Stomach (tissue), 4 donors: ENCODE measurements at regions not wholly inside any gene's neighbourhood (a gene's known extent, or its start where the extent isn't known, plus 50 kb on each side); places are given as distances from the start of the nearest gene placed in this dataset.

Experiments used
- EP300 ChIP-seq: sonication (generic); formaldehyde crosslinking; IDR thresholded peaks from one replicate; pipeline ENCODE4 v1.6.1; 2017; ENCODE audit warnings: antibody characterized with exemption
- POLR2A ChIP-seq, 4 donors: fragments of 450-650 bp; IDR thresholded peaks; one replicate each; pipeline ENCODE4 v1.6.1; 2016; ENCODE audit warnings: antibody characterized with exemption in 4 of 4, control low read depth in 2 of 4, mild to moderate bottlenecking in 1 of 4, moderate library complexity in 1 of 4
- POLR2AphosphoS5 ChIP-seq, 3 donors: sonication (generic); formaldehyde crosslinking; IDR thresholded peaks; one replicate each; pipeline ENCODE4 v1.6.1; 2016; ENCODE audit warnings: antibody characterized with exemption in 3 of 3
- TF ChIP-seq, protein P1 (sequence below), 7 experiments: fragments of 450-650 bp in 4 of 7; fragments of 200-600 bp in 3 of 7; sonication (generic) in 3 of 7; IDR thresholded peaks; one replicate each; pipeline ENCODE4 v1.5.1; 2016 to 2019; ENCODE audit warnings: antibody characterized with exemption in 7 of 7, control low read depth in 2 of 7, mild to moderate bottlenecking in 1 of 7

DNA sequence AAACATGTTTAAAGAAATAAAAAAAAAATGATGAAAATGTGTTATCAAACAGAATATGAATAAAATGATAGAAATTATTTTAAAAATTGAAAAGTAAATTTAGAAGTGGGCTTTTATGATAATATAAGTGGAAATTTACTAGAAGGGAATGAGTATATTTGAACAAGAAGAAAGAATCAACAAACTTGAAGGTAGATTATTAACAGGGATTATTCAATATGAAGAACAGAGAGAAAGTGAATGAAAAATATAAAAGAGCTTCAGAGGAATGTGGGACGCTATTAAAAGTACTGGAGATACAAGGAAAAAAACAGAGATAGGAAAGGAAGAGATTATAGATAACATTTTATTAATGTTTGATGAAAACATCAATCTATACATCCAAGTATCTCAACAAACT, 1014.4 kb upstream of the CITED2 start:
- TF ChIP-seq POLR2AphosphoS5 (IDR thresholded peaks at IDR 0.05) (no peak), EP300 (no peak), POLR2A (IDR thresholded peaks at IDR 0.05) (no peak)
- TF ChIP-seq, protein P1, sequence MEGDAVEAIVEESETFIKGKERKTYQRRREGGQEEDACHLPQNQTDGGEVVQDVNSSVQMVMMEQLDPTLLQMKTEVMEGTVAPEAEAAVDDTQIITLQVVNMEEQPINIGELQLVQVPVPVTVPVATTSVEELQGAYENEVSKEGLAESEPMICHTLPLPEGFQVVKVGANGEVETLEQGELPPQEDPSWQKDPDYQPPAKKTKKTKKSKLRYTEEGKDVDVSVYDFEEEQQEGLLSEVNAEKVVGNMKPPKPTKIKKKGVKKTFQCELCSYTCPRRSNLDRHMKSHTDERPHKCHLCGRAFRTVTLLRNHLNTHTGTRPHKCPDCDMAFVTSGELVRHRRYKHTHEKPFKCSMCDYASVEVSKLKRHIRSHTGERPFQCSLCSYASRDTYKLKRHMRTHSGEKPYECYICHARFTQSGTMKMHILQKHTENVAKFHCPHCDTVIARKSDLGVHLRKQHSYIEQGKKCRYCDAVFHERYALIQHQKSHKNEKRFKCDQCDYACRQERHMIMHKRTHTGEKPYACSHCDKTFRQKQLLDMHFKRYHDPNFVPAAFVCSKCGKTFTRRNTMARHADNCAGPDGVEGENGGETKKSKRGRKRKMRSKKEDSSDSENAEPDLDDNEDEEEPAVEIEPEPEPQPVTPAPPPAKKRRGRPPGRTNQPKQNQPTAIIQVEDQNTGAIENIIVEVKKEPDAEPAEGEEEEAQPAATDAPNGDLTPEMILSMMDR (IDR thresholded peaks at IDR 0.05): no peak
